ENCODE measurements at regions not wholly inside any gene's neighbourhood (a gene's known extent, or its start where the extent isn't known, plus 50 kb on each side); places are given as distances from the start of the nearest gene placed in this dataset.

DNA sequence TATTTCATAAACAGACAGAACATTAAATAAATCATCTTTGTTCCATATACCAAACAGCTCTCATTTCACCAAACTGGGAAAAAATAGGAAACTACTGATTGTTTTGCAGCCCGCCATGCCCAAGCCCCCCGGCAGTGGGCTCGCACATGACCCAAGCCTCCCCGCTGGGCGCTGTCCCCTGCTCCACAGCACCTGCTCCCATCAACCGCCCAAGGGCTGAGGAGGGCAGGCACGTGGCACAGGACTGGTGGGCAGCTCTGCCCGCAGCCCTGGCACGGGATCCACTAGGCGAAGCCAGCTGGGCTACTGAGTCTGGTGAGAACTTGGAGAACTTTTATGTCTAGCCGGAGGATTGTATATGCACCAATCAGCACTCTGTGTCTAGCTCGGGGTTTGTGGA, 554.8 kb upstream of the CCNG1 start:
- dilution Hi-C loops (cut with MboI; ENCODE audit: extremely low pct_ligation_motif_present, low sequenced_read_pairs) (no loop called here), intact Hi-C loops (cut with micrococcal nuclease) (no loop called here)
- Histone ChIP-seq H3K4me3 (replicated peaks in 1 of 3; ENCODE audit: insufficient read depth in 1 of 3, low read depth in 1 of 3, low read length in 3 of 3) (no peak overlapping the region), H3K9me1 (replicated peaks; ENCODE audit: control insufficient read depth, extremely low read depth, insufficient read depth, low read length) (no peaks in the 10 kb centered on the region), H3K36me3 (ENCODE audit: control insufficient read depth in 2 of 2, extremely low read depth in 1 of 2, insufficient read depth in 2 of 2, low read length in 2 of 2) (no peaks in the 10 kb centered on the region), H3K27me3 (ENCODE audit: control insufficient read depth in 2 of 2, insufficient read depth in 2 of 2, low read length in 2 of 2) (no peaks in the 10 kb centered on the region), H3K4me2 (ENCODE audit: insufficient read depth, low read length) (no peak overlapping the region), H3K27ac (ENCODE audit: insufficient read depth, low read depth, low read length) (no peak overlapping the region), H3K9ac (replicated peaks; ENCODE audit: extremely low read depth, insufficient read depth, low read length) (no peak overlapping the region), H4K20me1 (replicated peaks; ENCODE audit: control insufficient read depth, extremely low read depth, insufficient read depth, low read length) (no peaks in the 10 kb centered on the region), H3K4me1 (ENCODE audit: control insufficient read depth, extremely low read depth, insufficient read depth, low read length) (no peaks in the 10 kb centered on the region), H3K79me2 (ENCODE audit: control insufficient read depth, insufficient read depth, low read length) (no peaks in the 10 kb centered on the region), H2AFZ (ENCODE audit: low read depth, low read length) (no peak overlapping the region), H3K9me3 (replicated peaks; ENCODE audit: control insufficient read depth, insufficient read depth, low read length) (peaks cover 5% of the 10 kb centered on the region)
- POLR2A ChIA-PET = no interaction called here
- TF ChIP-seq GATA2 (IDR thresholded peaks at IDR 0.05; ENCODE audit: insufficient read depth, insufficient read length, low read depth, low read length) (no peak), FOS (IDR thresholded peaks at IDR 0.05; ENCODE audit: borderline replicate concordance, insufficient read depth, low read length) (no peak), MYC (IDR thresholded peaks at IDR 0.05; ENCODE audit: low read depth, low read length) (no peak), POLR2A (IDR thresholded peaks at IDR 0.05; ENCODE audit: low read depth, low read length) (no peak), JUN (IDR thresholded peaks at IDR 0.05; ENCODE audit: borderline replicate concordance, insufficient read depth, insufficient read length, low read depth) (no peak), EZH2 (IDR thresholded peaks at IDR 0.05; ENCODE audit: borderline replicate concordance, low read depth, low read length, severe bottlenecking) (no peak), POLR2AphosphoS5 (IDR thresholded peaks at IDR 0.05; ENCODE audit: insufficient read depth, low read depth, low read length) (no peak)
- TF ChIP-seq, protein P1, sequence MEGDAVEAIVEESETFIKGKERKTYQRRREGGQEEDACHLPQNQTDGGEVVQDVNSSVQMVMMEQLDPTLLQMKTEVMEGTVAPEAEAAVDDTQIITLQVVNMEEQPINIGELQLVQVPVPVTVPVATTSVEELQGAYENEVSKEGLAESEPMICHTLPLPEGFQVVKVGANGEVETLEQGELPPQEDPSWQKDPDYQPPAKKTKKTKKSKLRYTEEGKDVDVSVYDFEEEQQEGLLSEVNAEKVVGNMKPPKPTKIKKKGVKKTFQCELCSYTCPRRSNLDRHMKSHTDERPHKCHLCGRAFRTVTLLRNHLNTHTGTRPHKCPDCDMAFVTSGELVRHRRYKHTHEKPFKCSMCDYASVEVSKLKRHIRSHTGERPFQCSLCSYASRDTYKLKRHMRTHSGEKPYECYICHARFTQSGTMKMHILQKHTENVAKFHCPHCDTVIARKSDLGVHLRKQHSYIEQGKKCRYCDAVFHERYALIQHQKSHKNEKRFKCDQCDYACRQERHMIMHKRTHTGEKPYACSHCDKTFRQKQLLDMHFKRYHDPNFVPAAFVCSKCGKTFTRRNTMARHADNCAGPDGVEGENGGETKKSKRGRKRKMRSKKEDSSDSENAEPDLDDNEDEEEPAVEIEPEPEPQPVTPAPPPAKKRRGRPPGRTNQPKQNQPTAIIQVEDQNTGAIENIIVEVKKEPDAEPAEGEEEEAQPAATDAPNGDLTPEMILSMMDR (IDR thresholded peaks at IDR 0.05; ENCODE audit: extremely low read depth in 1 of 2, insufficient read depth in 1 of 2, low read depth in 1 of 2, low read length in 2 of 2) = no peak
- TF ChIP-seq, protein P2, sequence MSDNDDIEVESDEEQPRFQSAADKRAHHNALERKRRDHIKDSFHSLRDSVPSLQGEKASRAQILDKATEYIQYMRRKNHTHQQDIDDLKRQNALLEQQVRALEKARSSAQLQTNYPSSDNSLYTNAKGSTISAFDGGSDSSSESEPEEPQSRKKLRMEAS (IDR thresholded peaks at IDR 0.05; ENCODE audit: insufficient read depth, insufficient read length) = no peak
- DNase-seq (ENCODE audit: low read depth, low spot score) = no peak
- no peak for FAIRE-seq
- no TSS peak for BruUV-seq (replicated peaks)
- CTCF ChIA-PET = no interaction called here

Data from endothelial cell of umbilical vein (primary cell).